ENCODE measurements at regions not wholly inside any gene's neighbourhood (a gene's known extent, or its start where the extent isn't known, plus 50 kb on each side); places are given as distances from the start of the nearest gene placed in this dataset.

DNA sequence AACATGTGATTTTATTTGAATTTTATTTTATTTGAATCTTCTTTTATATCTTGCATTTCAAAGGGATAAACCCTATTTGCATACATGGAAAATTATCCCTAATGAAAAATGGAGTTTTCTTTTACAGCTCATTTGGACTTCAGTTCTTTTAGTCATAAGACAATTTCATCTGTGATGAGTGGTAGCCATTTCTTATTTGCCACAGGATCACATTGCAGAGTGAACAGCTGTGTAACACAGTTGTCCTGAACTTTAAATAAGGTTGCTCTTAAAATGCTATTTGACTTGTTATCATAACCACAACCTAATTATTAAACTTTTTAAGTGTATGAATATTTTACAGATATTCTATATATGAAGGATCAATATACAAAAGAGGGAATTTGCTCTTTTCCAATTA is 221.7 kb upstream of the ROPN1 start:
- Histone ChIP-seq H4K20me1 (ENCODE audit: insufficient read depth) (no peaks in the 10 kb centered on the region; the same call in 1 of the 2 replicates), H3K4me2 (no peak overlapping the region), H3K4me3 (IDR thresholded peaks at IDR 0.05; ENCODE audit: insufficient read depth, low read depth, low read length) (no peak overlapping the region), H3K27ac (no peak overlapping the region), H3K36me3 (ENCODE audit: insufficient read depth) (no peaks in the 10 kb centered on the region), H3K27me3 (ENCODE audit: insufficient read depth, low read depth) (no peaks in the 10 kb centered on the region), H3K79me2 (ENCODE audit: insufficient read depth, low read depth) (no peaks in the 10 kb centered on the region), H3K4me1 (ENCODE audit: low read depth, poor library complexity, severe bottlenecking) (no peaks in the 10 kb centered on the region), H2AFZ (ENCODE audit: low read depth) (no peak overlapping the region), H3K9ac (no peak overlapping the region)
- TF ChIP-seq, protein P1, sequence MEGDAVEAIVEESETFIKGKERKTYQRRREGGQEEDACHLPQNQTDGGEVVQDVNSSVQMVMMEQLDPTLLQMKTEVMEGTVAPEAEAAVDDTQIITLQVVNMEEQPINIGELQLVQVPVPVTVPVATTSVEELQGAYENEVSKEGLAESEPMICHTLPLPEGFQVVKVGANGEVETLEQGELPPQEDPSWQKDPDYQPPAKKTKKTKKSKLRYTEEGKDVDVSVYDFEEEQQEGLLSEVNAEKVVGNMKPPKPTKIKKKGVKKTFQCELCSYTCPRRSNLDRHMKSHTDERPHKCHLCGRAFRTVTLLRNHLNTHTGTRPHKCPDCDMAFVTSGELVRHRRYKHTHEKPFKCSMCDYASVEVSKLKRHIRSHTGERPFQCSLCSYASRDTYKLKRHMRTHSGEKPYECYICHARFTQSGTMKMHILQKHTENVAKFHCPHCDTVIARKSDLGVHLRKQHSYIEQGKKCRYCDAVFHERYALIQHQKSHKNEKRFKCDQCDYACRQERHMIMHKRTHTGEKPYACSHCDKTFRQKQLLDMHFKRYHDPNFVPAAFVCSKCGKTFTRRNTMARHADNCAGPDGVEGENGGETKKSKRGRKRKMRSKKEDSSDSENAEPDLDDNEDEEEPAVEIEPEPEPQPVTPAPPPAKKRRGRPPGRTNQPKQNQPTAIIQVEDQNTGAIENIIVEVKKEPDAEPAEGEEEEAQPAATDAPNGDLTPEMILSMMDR (conservative IDR thresholded peaks at IDR 0.05; ENCODE audit: low read depth, low read length): no peak

DNA sequence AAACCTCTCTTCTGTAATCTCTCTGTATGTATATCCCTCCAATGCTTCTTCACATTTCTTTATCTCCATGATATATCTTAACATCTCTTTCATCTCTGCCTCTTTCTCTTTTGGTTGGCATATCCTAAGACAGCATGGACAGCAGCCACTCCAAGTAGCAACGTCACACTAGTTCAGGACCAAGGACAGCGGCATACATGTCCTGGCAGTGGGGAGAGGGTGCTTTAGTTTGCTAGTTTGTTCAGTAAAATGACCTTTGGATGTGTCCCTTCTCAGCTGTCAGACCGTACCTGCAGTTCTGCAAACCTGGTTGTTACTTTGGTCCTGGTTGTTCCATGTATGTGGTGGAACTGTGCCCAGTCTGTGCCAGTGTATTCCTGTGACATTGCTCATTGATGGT is 225.6 kb upstream of the ROPN1 start:
- H3K4me3 ChIP-seq (IDR thresholded peaks at IDR 0.05; ENCODE audit: insufficient read depth, low read depth, low read length): no peak overlapping the region
- H3K4me2 ChIP-seq: no peak overlapping the region

DNA sequence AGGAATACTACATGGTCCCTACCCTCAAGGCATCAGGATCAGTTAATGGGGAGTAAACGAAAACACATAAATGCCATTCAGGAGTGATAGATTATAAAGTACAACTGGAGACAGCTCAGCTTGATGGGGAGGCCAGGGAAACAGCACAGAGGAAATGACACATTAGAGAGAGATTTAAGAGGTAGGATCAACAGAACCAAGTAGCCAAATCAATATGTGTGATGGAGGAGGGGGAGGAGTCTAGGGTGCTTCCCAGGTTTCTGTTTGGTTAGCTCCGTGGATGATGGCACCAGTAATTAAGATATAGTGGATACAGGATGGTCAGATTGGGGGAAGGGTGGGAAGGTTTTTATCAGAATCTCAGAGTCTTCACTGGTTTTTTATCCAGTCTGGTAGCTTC is 229.5 kb upstream of the ROPN1 start:
- Histone ChIP-seq H3K27me3 (ENCODE audit: insufficient read depth, low read depth) (no peaks in the 10 kb centered on the region), H3K4me3 (IDR thresholded peaks at IDR 0.05; ENCODE audit: insufficient read depth, low read depth, low read length) (no peak overlapping the region), H3K9ac (no peak overlapping the region), H4K20me1 (ENCODE audit: insufficient read depth) (no peaks in the 10 kb centered on the region; the same call in 1 of the 2 replicates), H3K4me2 (no peak overlapping the region), H3K36me3 (ENCODE audit: insufficient read depth) (no peaks in the 10 kb centered on the region), H3K27ac (no peak overlapping the region), H2AFZ (ENCODE audit: low read depth) (no peak overlapping the region), H3K79me2 (ENCODE audit: insufficient read depth, low read depth) (no peaks in the 10 kb centered on the region), H3K4me1 (ENCODE audit: low read depth, poor library complexity, severe bottlenecking) (no peaks in the 10 kb centered on the region)
- TF ChIP-seq, protein P1 (conservative IDR thresholded peaks at IDR 0.05; ENCODE audit: low read depth, low read length): no peak

More for the DNA sequence above, 225.6 kb upstream of the ROPN1 start:
- no peak overlapping the region for H3K27ac ChIP-seq
- H3K79me2 ChIP-seq (ENCODE audit: insufficient read depth, low read depth): no peaks in the 10 kb centered on the region
- H3K36me3 ChIP-seq (ENCODE audit: insufficient read depth): no peaks in the 10 kb centered on the region
- no peak overlapping the region for H2AFZ ChIP-seq (ENCODE audit: low read depth)
- no peaks in the 10 kb centered on the region for H3K27me3 ChIP-seq (ENCODE audit: insufficient read depth, low read depth)
- H4K20me1 ChIP-seq (ENCODE audit: insufficient read depth): no peaks in the 10 kb centered on the region; the same call in 1 of the 2 replicates
- no peaks in the 10 kb centered on the region for H3K4me1 ChIP-seq (ENCODE audit: low read depth, poor library complexity, severe bottlenecking)
- TF ChIP-seq, protein P1 (conservative IDR thresholded peaks at IDR 0.05; ENCODE audit: low read depth, low read length): no peak
- H3K9ac ChIP-seq: no peak overlapping the region

DNA sequence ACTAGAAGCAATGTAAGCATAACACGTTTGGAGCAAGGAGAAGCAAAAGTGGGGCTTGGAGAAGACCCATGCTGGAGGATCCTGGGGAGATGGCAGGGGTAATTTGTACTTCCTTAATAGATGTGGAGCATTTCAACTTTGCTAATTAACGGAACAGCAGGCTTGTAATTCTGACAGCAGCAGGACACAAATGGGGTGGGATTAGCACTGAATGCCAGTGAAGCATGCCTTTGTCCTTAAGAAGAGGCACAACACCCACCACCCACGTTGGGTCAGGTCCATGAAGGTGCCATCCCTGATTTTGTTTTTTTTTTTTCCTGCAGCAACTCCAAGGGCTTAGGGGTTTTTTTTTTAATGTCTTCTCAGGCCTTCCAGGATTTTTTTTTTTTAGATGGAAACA is 231.9 kb upstream of the ROPN1 start:
- no peak overlapping the region for H3K9ac ChIP-seq
- H3K79me2 ChIP-seq (ENCODE audit: insufficient read depth, low read depth): no peaks in the 10 kb centered on the region
- no peak overlapping the region for H3K4me3 ChIP-seq (IDR thresholded peaks at IDR 0.05; ENCODE audit: insufficient read depth, low read depth, low read length)
- H3K27me3 ChIP-seq (ENCODE audit: insufficient read depth, low read depth): no peaks in the 10 kb centered on the region
- H4K20me1 ChIP-seq (ENCODE audit: insufficient read depth): no peaks in the 10 kb centered on the region
- TF ChIP-seq, protein P1 (conservative IDR thresholded peaks at IDR 0.05; ENCODE audit: low read depth, low read length): no peak
- no peak overlapping the region for H2AFZ ChIP-seq (ENCODE audit: low read depth)
- no peaks in the 10 kb centered on the region for H3K36me3 ChIP-seq (ENCODE audit: insufficient read depth)
- no peaks in the 10 kb centered on the region for H3K4me1 ChIP-seq (ENCODE audit: low read depth, poor library complexity, severe bottlenecking)
- H3K4me2 ChIP-seq: no peak overlapping the region
- H3K27ac ChIP-seq: no peak overlapping the region

All from KMS-11 (cell line).